NCI-H2171 treated with DMSO at 0.1 percent for 48 hours (cell line): ENCODE measurements at regions not wholly inside any gene's neighbourhood (a gene's known extent, or its start where the extent isn't known, plus 50 kb on each side); places are given as distances from the start of the nearest gene placed in this dataset.

Experiments
- DNase-seq: peaks from one replicate; lab custom pipeline; 2025; lab: John Stamatoyannopoulos, UW

DNA sequence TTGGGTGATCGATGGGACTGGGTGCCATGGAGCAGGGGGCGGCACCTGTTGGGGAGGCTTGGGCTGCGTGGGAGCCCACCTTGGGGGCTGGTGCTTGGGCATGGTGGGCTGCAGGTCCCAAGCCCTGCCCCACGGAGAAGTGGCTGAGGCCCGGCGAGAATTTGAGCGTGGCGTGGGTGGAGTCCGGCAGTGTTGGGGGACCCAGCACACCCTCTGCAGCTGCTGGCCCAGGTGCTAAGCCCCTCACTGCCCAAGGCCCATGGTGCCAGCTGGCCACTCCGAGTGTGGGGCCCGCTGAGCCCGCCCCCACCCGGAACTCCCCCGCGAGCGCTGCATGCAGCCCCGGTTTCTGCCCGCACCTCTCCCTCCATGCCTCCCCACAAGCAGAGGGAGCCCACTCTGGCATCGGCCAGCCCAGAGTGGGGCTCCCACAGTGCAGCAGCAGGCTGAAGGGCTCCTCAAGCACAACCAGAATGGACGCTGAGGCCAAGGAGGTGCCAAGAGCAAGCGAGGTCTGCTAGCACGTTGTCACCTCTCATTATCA, 1178.6 kb upstream of the CDH10 start:
- DNase-seq = no peak
